WTC11 (cell line): ENCODE measurements at regions not wholly inside any gene's neighbourhood (a gene's known extent, or its start where the extent isn't known, plus 50 kb on each side); places are given as distances from the start of the nearest gene placed in this dataset.

Experiments
- ATAC-seq: fragments of 200-7000 bp; cut with Tn5 transposase; 2 replicates; pipeline ENCODE4 v1.10.0; 2021; ENCODE audit warnings: mild to moderate bottlenecking, moderate library complexity
- CTCF ChIA-PET: fragments of 300-600 bp; sonication (Branson Sonifier 250); formaldehyde crosslinking; loops from one replicate; lab custom pipeline; 2021; ENCODE audit warnings: antibody characterized with exemption; lab: Charles Lee
- POLR2A ChIA-PET: fragments of 350-600 bp; sonication (Branson Sonifier 250); formaldehyde crosslinking; loops from one replicate; lab custom pipeline; 2021; ENCODE audit warnings: antibody characterized with exemption; lab: Charles Lee
- DNase-seq: peaks from one replicate; pipeline ENCODE4 v3.0.0; 2021; ENCODE audit warnings: low spot score
- H3K27ac Mint-ChIP-seq: 2 replicates; pipeline ENCODE4 v1.8.0; 2021; ENCODE audit warnings: mixed read lengths
- H3K27me3 Mint-ChIP-seq: 2 replicates; pipeline ENCODE4 v1.8.0; 2021; ENCODE audit warnings: low read depth, mild to moderate bottlenecking, moderate library complexity, mixed read lengths
- H3K36me3 Mint-ChIP-seq: 2 replicates; pipeline ENCODE4 v1.8.0; 2021; ENCODE audit warnings: mixed read lengths
- H3K4me1 Mint-ChIP-seq: 2 replicates; pipeline ENCODE4 v1.8.0; 2022; ENCODE audit warnings: mixed read lengths
- H3K4me3 Mint-ChIP-seq: 2 replicates; pipeline ENCODE4 v1.8.0; 2021; ENCODE audit warnings: mild to moderate bottlenecking, moderate library complexity, mixed read lengths
- H3K9me3 Mint-ChIP-seq: 2 replicates; pipeline ENCODE4 v1.8.0; 2021; ENCODE audit warnings: mixed read lengths
- ELF4 ChIP-seq: sonication (generic); formaldehyde crosslinking; IDR thresholded peaks from 2 replicates; pipeline ENCODE4 v1.8.1; 2022; ENCODE audit warnings: low read depth, mild to moderate bottlenecking, moderate library complexity, missing genetic modification reagents
- EMX1 ChIP-seq: fragments of 250-450 bp; sonication (Bioruptor Pico); IDR thresholded peaks from 2 replicates; pipeline ENCODE4 v1.8.0; 2021; ENCODE audit warnings: mild to moderate bottlenecking
- ETV6 ChIP-seq: sonication (generic); formaldehyde crosslinking; IDR thresholded peaks from 2 replicates; pipeline ENCODE4 v1.8.1; 2022; ENCODE audit warnings: mild to moderate bottlenecking, missing genetic modification reagents
- FOXP1 ChIP-seq: sonication (generic); formaldehyde crosslinking; IDR thresholded peaks from 2 replicates; pipeline ENCODE4 v1.8.0; 2022; ENCODE audit warnings: missing genetic modification reagents, mild to moderate bottlenecking, moderate library complexity, borderline replicate concordance
- IRF2 ChIP-seq: sonication (generic); formaldehyde crosslinking; IDR thresholded peaks from 2 replicates; pipeline ENCODE4 v1.8.0; 2022; ENCODE audit warnings: low read depth, missing genetic modification reagents, borderline replicate concordance
- JUN ChIP-seq: sonication (generic); formaldehyde crosslinking; IDR thresholded peaks from 2 replicates; pipeline ENCODE4 v1.8.0; 2023; ENCODE audit warnings: mild to moderate bottlenecking, missing genetic modification reagents
- SMAD3 ChIP-seq: sonication (generic); formaldehyde crosslinking; IDR thresholded peaks from 2 replicates; pipeline ENCODE4 v1.8.0; 2022; ENCODE audit warnings: missing genetic modification reagents, mild to moderate bottlenecking, borderline replicate concordance
- SOX15 ChIP-seq: fragments of 250-450 bp; sonication (Bioruptor Pico); IDR thresholded peaks from 2 replicates; pipeline ENCODE4 v1.9.0; 2021; ENCODE audit warnings: mild to moderate bottlenecking
- TEAD1 ChIP-seq: sonication (generic); formaldehyde crosslinking; IDR thresholded peaks from 2 replicates; pipeline ENCODE4 v1.8.0; 2022; ENCODE audit warnings: mild to moderate bottlenecking, missing genetic modification reagents
- ZNF138 ChIP-seq: sonication (generic); formaldehyde crosslinking; conservative IDR thresholded peaks from 2 replicates; pipeline ENCODE4 v1.8.1; 2022; ENCODE audit warnings: mild to moderate bottlenecking, moderate library complexity, missing genetic modification reagents
- ZNF317 ChIP-seq: sonication (generic); formaldehyde crosslinking; IDR thresholded peaks from 2 replicates; pipeline ENCODE4 v1.8.1; 2023; ENCODE audit warnings: low read depth, mild to moderate bottlenecking, moderate library complexity, missing genetic modification reagents, borderline replicate concordance
- TF ChIP-seq, protein P1 (sequence below): sonication (generic); formaldehyde crosslinking; IDR thresholded peaks from 2 replicates; pipeline ENCODE4 v1.8.0; 2023; ENCODE audit warnings: mild to moderate bottlenecking, missing genetic modification reagents
- TF ChIP-seq, protein P2 (sequence below): fragments of 250-450 bp; sonication (Bioruptor Pico); IDR thresholded peaks from 2 replicates; pipeline ENCODE4 v1.9.0; 2021; ENCODE audit warnings: mild to moderate bottlenecking
- TF ChIP-seq, protein P3 (sequence below): fragments of 250-450 bp; sonication (Bioruptor Pico); IDR thresholded peaks from 2 replicates; pipeline ENCODE4 v2.1.2; 2022; ENCODE audit warnings: mild to moderate bottlenecking, moderate library complexity
- TF ChIP-seq, protein P4 (sequence below): fragments of 250-450 bp; sonication (Bioruptor Pico); IDR thresholded peaks from 2 replicates; pipeline ENCODE4 v1.9.0; 2021; ENCODE audit warnings: mild to moderate bottlenecking, borderline replicate concordance
- TF ChIP-seq, protein P5 (sequence below): sonication (generic); formaldehyde crosslinking; IDR thresholded peaks from 2 replicates; pipeline ENCODE4 v1.8.0; 2022; ENCODE audit warnings: mild to moderate bottlenecking, missing genetic modification reagents
- TF ChIP-seq, protein P6 (sequence below): sonication (generic); formaldehyde crosslinking; IDR thresholded peaks from 2 replicates; pipeline ENCODE4 v1.8.1; 2022; ENCODE audit warnings: low read depth, missing genetic modification reagents, borderline replicate concordance
- TF ChIP-seq, protein P7 (sequence below): sonication (generic); formaldehyde crosslinking; IDR thresholded peaks from 2 replicates; pipeline ENCODE4 v1.8.0; 2023; ENCODE audit warnings: missing genetic modification reagents
- TF ChIP-seq, protein P8 (sequence below): sonication (generic); formaldehyde crosslinking; IDR thresholded peaks from 2 replicates; pipeline ENCODE4 v1.8.0; 2022; ENCODE audit warnings: mild to moderate bottlenecking, missing genetic modification reagents

DNA sequence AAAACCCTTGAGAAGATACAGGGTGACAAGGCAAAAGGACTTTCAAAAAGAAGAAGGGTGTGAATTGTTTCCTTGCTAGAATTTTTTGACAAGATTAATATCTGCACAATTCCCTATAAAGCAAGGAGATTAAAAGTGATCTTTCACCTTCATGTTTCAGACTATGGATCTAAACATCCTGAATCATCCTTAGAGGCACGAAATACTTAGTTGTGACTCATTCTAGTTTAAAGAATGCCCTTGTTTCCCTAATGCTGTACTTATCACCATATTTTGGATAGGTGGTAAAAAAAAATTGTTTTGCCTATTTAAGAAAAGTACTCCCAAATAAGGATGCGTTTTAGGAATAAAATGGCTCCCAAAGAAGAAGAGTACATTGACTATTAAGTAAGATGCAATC lies 415.1 kb downstream of the LRRIQ3 start:
- ChIA-PET POLR2A (no interaction called here), CTCF (no interaction called here)
- Mint-ChIP-seq H3K27me3 (no peaks in the 10 kb centered on the region), H3K27ac (no peak overlapping the region), H3K4me3 (no peak overlapping the region), H3K4me1 (peaks cover 9% of the 10 kb centered on the region), H3K9me3 (no peaks in the 10 kb centered on the region; the same call in 1 of the 2 replicates), H3K36me3 (no peaks in the 10 kb centered on the region)
- DNase-seq (no peak), ATAC-seq (no peak)
- no peak for TF ChIP-seq ZNF138 (CRISPR knock-in tag)
- no peak for TF ChIP-seq ZNF317 (CRISPR knock-in tag)
- no peak for TF ChIP-seq FOXP1
- TF ChIP-seq SOX15 (CRISPR knock-in tag): no peak
- TF ChIP-seq, protein P1, sequence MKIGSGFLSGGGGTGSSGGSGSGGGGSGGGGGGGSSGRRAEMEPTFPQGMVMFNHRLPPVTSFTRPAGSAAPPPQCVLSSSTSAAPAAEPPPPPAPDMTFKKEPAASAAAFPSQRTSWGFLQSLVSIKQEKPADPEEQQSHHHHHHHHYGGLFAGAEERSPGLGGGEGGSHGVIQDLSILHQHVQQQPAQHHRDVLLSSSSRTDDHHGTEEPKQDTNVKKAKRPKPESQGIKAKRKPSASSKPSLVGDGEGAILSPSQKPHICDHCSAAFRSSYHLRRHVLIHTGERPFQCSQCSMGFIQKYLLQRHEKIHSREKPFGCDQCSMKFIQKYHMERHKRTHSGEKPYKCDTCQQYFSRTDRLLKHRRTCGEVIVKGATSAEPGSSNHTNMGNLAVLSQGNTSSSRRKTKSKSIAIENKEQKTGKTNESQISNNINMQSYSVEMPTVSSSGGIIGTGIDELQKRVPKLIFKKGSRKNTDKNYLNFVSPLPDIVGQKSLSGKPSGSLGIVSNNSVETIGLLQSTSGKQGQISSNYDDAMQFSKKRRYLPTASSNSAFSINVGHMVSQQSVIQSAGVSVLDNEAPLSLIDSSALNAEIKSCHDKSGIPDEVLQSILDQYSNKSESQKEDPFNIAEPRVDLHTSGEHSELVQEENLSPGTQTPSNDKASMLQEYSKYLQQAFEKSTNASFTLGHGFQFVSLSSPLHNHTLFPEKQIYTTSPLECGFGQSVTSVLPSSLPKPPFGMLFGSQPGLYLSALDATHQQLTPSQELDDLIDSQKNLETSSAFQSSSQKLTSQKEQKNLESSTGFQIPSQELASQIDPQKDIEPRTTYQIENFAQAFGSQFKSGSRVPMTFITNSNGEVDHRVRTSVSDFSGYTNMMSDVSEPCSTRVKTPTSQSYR: no peak
- no peak for TF ChIP-seq EMX1 (CRISPR knock-in tag)
- TF ChIP-seq JUN (CRISPR knock-in tag): no peak
- TF ChIP-seq, protein P2, sequence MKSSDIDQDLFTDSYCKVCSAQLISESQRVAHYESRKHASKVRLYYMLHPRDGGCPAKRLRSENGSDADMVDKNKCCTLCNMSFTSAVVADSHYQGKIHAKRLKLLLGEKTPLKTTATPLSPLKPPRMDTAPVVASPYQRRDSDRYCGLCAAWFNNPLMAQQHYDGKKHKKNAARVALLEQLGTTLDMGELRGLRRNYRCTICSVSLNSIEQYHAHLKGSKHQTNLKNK: no peak
- no peak for TF ChIP-seq IRF2 (CRISPR knock-in tag)
- no peak for TF ChIP-seq ELF4 (CRISPR knock-in tag)
- TF ChIP-seq, protein P3, sequence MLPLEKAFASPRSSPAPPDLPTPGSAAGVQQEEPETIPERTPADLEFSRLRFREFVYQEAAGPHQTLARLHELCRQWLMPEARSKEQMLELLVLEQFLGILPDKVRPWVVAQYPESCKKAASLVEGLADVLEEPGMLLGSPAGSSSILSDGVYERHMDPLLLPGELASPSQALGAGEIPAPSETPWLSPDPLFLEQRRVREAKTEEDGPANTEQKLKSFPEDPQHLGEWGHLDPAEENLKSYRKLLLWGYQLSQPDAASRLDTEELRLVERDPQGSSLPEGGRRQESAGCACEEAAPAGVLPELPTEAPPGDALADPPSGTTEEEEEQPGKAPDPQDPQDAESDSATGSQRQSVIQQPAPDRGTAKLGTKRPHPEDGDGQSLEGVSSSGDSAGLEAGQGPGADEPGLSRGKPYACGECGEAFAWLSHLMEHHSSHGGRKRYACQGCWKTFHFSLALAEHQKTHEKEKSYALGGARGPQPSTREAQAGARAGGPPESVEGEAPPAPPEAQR (CRISPR knock-in tag): no peak
- TF ChIP-seq, protein P4, sequence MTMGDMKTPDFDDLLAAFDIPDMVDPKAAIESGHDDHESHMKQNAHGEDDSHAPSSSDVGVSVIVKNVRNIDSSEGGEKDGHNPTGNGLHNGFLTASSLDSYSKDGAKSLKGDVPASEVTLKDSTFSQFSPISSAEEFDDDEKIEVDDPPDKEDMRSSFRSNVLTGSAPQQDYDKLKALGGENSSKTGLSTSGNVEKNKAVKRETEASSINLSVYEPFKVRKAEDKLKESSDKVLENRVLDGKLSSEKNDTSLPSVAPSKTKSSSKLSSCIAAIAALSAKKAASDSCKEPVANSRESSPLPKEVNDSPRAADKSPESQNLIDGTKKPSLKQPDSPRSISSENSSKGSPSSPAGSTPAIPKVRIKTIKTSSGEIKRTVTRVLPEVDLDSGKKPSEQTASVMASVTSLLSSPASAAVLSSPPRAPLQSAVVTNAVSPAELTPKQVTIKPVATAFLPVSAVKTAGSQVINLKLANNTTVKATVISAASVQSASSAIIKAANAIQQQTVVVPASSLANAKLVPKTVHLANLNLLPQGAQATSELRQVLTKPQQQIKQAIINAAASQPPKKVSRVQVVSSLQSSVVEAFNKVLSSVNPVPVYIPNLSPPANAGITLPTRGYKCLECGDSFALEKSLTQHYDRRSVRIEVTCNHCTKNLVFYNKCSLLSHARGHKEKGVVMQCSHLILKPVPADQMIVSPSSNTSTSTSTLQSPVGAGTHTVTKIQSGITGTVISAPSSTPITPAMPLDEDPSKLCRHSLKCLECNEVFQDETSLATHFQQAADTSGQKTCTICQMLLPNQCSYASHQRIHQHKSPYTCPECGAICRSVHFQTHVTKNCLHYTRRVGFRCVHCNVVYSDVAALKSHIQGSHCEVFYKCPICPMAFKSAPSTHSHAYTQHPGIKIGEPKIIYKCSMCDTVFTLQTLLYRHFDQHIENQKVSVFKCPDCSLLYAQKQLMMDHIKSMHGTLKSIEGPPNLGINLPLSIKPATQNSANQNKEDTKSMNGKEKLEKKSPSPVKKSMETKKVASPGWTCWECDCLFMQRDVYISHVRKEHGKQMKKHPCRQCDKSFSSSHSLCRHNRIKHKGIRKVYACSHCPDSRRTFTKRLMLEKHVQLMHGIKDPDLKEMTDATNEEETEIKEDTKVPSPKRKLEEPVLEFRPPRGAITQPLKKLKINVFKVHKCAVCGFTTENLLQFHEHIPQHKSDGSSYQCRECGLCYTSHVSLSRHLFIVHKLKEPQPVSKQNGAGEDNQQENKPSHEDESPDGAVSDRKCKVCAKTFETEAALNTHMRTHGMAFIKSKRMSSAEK: no peak
- TF ChIP-seq ETV6 (CRISPR knock-in tag): no peak
- TF ChIP-seq, protein P5, sequence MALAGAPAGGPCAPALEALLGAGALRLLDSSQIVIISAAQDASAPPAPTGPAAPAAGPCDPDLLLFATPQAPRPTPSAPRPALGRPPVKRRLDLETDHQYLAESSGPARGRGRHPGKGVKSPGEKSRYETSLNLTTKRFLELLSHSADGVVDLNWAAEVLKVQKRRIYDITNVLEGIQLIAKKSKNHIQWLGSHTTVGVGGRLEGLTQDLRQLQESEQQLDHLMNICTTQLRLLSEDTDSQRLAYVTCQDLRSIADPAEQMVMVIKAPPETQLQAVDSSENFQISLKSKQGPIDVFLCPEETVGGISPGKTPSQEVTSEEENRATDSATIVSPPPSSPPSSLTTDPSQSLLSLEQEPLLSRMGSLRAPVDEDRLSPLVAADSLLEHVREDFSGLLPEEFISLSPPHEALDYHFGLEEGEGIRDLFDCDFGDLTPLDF (CRISPR knock-in tag): no peak
- TF ChIP-seq, protein P6, sequence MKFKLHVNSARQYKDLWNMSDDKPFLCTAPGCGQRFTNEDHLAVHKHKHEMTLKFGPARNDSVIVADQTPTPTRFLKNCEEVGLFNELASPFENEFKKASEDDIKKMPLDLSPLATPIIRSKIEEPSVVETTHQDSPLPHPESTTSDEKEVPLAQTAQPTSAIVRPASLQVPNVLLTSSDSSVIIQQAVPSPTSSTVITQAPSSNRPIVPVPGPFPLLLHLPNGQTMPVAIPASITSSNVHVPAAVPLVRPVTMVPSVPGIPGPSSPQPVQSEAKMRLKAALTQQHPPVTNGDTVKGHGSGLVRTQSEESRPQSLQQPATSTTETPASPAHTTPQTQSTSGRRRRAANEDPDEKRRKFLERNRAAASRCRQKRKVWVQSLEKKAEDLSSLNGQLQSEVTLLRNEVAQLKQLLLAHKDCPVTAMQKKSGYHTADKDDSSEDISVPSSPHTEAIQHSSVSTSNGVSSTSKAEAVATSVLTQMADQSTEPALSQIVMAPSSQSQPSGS (CRISPR knock-in tag): no peak
- no peak for TF ChIP-seq SMAD3 (CRISPR knock-in tag)
- TF ChIP-seq, protein P7, sequence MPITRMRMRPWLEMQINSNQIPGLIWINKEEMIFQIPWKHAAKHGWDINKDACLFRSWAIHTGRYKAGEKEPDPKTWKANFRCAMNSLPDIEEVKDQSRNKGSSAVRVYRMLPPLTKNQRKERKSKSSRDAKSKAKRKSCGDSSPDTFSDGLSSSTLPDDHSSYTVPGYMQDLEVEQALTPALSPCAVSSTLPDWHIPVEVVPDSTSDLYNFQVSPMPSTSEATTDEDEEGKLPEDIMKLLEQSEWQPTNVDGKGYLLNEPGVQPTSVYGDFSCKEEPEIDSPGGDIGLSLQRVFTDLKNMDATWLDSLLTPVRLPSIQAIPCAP: no peak
- TF ChIP-seq, protein P8, sequence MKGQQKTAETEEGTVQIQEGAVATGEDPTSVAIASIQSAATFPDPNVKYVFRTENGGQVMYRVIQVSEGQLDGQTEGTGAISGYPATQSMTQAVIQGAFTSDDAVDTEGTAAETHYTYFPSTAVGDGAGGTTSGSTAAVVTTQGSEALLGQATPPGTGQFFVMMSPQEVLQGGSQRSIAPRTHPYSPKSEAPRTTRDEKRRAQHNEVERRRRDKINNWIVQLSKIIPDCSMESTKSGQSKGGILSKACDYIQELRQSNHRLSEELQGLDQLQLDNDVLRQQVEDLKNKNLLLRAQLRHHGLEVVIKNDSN (CRISPR knock-in tag): no peak
- no peak for TF ChIP-seq TEAD1 (CRISPR knock-in tag)
